ENCODE measurements at regions not wholly inside any gene's neighbourhood (a gene's known extent, or its start where the extent isn't known, plus 50 kb on each side); places are given as distances from the start of the nearest gene placed in this dataset.

DNA sequence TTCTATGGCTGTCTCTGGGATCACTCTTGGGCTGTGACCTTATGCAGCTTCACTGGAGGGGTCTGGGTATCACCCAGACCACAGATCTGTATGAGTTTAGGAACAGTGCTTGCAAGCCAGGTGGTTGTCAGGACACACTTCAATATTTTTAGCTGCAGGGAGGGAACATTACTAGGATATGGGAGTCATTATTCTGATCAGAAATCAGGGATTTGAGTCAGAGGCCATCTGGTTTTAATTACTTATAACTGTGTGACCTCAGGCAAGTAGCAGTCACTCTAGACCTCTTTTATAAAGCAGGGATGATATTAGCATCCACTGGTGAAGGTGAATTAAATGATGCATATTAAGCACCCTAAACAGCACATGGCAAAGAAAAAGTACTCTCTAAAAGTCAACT lies 60.1 kb upstream of the NMUR2 start:
- no peak for DNase-seq (ENCODE audit: low read depth in 1 of 2, low spot score in 1 of 2)
- H3K27me3 ChIP-seq (ENCODE audit: insufficient read depth, poor library complexity, severe bottlenecking): peaks cover 7% of the 10 kb centered on the region
- no peak overlapping the region for H3K27ac ChIP-seq (replicated peaks)
- no peak overlapping the region for H3K4me3 ChIP-seq (replicated peaks; ENCODE audit: insufficient read depth, low read length)
- TF ChIP-seq GABPA (IDR thresholded peaks at IDR 0.05; ENCODE audit: low read depth) (no peak), SPI1 (IDR thresholded peaks at IDR 0.05; ENCODE audit: borderline replicate concordance, low read depth) (no peak), CTCF (IDR thresholded peaks at IDR 0.05; ENCODE audit: insufficient read depth, low read length) (no peak), POLR2AphosphoS5 (IDR thresholded peaks at IDR 0.05; ENCODE audit: low read depth) (no peak)
- TF ChIP-seq, protein P1, sequence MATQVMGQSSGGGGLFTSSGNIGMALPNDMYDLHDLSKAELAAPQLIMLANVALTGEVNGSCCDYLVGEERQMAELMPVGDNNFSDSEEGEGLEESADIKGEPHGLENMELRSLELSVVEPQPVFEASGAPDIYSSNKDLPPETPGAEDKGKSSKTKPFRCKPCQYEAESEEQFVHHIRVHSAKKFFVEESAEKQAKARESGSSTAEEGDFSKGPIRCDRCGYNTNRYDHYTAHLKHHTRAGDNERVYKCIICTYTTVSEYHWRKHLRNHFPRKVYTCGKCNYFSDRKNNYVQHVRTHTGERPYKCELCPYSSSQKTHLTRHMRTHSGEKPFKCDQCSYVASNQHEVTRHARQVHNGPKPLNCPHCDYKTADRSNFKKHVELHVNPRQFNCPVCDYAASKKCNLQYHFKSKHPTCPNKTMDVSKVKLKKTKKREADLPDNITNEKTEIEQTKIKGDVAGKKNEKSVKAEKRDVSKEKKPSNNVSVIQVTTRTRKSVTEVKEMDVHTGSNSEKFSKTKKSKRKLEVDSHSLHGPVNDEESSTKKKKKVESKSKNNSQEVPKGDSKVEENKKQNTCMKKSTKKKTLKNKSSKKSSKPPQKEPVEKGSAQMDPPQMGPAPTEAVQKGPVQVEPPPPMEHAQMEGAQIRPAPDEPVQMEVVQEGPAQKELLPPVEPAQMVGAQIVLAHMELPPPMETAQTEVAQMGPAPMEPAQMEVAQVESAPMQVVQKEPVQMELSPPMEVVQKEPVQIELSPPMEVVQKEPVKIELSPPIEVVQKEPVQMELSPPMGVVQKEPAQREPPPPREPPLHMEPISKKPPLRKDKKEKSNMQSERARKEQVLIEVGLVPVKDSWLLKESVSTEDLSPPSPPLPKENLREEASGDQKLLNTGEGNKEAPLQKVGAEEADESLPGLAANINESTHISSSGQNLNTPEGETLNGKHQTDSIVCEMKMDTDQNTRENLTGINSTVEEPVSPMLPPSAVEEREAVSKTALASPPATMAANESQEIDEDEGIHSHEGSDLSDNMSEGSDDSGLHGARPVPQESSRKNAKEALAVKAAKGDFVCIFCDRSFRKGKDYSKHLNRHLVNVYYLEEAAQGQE (IDR thresholded peaks at IDR 0.05; ENCODE audit: insufficient replicate concordance, low read depth): no peak

GRCh38 chr5:152466085-152466745 lies 61.1 kb upstream of the NMUR2 start:
- Histone ChIP-seq H3K4me3 (replicated peaks; ENCODE audit: insufficient read depth, low read length) (no peak overlapping the region), H3K27ac (replicated peaks) (no peak overlapping the region), H3K27me3 (ENCODE audit: insufficient read depth, poor library complexity, severe bottlenecking) (peaks cover 7% of the 10 kb centered on the region)
- no peak for DNase-seq (ENCODE audit: low read depth in 1 of 2, low spot score in 1 of 2)
- TF ChIP-seq POLR2AphosphoS5 (IDR thresholded peaks at IDR 0.05; ENCODE audit: low read depth): no peak
- no peak for TF ChIP-seq GABPA (IDR thresholded peaks at IDR 0.05; ENCODE audit: low read depth)
- TF ChIP-seq SPI1 (IDR thresholded peaks at IDR 0.05; ENCODE audit: borderline replicate concordance, low read depth): no peak
- TF ChIP-seq, protein P1 (IDR thresholded peaks at IDR 0.05; ENCODE audit: insufficient replicate concordance, low read depth): no peak
- TF ChIP-seq CTCF (IDR thresholded peaks at IDR 0.05; ENCODE audit: insufficient read depth, low read length): no peak

DNA sequence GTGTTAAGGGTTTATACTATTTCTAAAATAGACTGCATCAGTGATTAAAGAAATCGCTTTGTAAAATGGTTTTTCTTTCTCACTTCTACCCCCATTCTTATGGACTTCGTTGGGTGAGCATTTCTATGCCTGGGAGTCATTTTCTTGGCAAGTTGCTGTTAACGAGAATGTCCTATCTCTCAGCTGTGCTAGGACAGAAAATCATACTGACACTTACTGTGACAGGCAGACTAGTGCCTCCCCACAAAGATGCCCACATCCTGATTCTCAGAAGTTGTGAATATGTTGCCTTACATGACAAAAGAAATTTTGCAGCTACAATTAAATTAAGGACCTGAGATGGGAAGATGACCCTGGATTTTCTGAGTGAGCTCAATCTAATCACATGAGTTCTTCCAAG lies 65.1 kb upstream of the NMUR2 start:
- Histone ChIP-seq H3K4me3 (replicated peaks; ENCODE audit: insufficient read depth, low read length) (no peak overlapping the region), H3K27me3 (ENCODE audit: insufficient read depth, poor library complexity, severe bottlenecking) (no peaks in the 10 kb centered on the region), H3K27ac (replicated peaks) (no peak overlapping the region)
- TF ChIP-seq SPI1 (IDR thresholded peaks at IDR 0.05; ENCODE audit: borderline replicate concordance, low read depth) (no peak), GABPA (IDR thresholded peaks at IDR 0.05; ENCODE audit: low read depth) (no peak), POLR2AphosphoS5 (IDR thresholded peaks at IDR 0.05; ENCODE audit: low read depth) (no peak), CTCF (IDR thresholded peaks at IDR 0.05; ENCODE audit: insufficient read depth, low read length) (no peak)
- TF ChIP-seq, protein P1 (IDR thresholded peaks at IDR 0.05; ENCODE audit: insufficient replicate concordance, low read depth): no peak
- no peak for DNase-seq (ENCODE audit: low read depth in 1 of 2, low spot score in 1 of 2)
